Naive thymus-derived CD8-positive, alpha-beta T cell (primary cell): ENCODE measurements at regions not wholly inside any gene's neighbourhood (a gene's known extent, or its start where the extent isn't known, plus 50 kb on each side); places are given as distances from the start of the nearest gene placed in this dataset.

Source experiments
- ATAC-seq, 2 donors: fragments of 150-1000 bp; cut with Tn5 transposase in 1 of 2; sonication (Bioruptor Pico), chemical (Tn5 transposase) in 1 of 2; 1 replicate in 1 of 2; 2 replicates in 1 of 2; pipeline ENCODE4 v1.10.0; 2021; ENCODE audit warnings: mild to moderate bottlenecking in 2 of 2, moderate library complexity in 2 of 2
- POLR2A ChIA-PET: fragments of 350-600 bp; sonication (Branson Sonifier 250); formaldehyde crosslinking; loops from one replicate; lab custom pipeline; 2021; ENCODE audit warnings: antibody characterized with exemption; lab: Charles Lee
- DNase-seq, 10 donors: peaks; one replicate each; pipeline versions ENCODE4 v3.0.0 to v3.0.0-alpha.2; 2020 to 2022
- H3K27ac Mint-ChIP-seq, 10 donors: one replicate each; pipeline ENCODE4 v1.8.0; 2020 to 2022; ENCODE audit warnings: mild to moderate bottlenecking in 10 of 10, mixed read lengths in 10 of 10, moderate library complexity in 4 of 10, inconsistent platforms in 1 of 10
- H3K27me3 Mint-ChIP-seq, 5 donors: one replicate each; pipeline ENCODE4 v1.8.0; 2021 to 2022; ENCODE audit warnings: mixed read lengths in 5 of 5
- H3K36me3 Mint-ChIP-seq, 3 donors: one replicate each; pipeline ENCODE4 v1.8.0; 2020 to 2022; ENCODE audit warnings: mixed read lengths in 3 of 3, mild to moderate bottlenecking in 2 of 3, inconsistent platforms in 1 of 3
- H3K4me1 Mint-ChIP-seq, 4 donors: one replicate each; pipeline ENCODE4 v1.8.0; 2021 to 2022; ENCODE audit warnings: mixed read lengths in 4 of 4
- H3K4me3 Mint-ChIP-seq, 10 donors: one replicate each; pipeline ENCODE4 v1.8.0; 2020 to 2022; ENCODE audit warnings: mild to moderate bottlenecking in 10 of 10, mixed read lengths in 10 of 10, moderate library complexity in 6 of 10, inconsistent platforms in 1 of 10
- H3K9me3 Mint-ChIP-seq, 9 donors: one replicate each; pipeline ENCODE4 v1.8.0; 2020 to 2022; ENCODE audit warnings: mixed read lengths in 9 of 9, mild to moderate bottlenecking in 3 of 9, inconsistent platforms in 1 of 9, moderate library complexity in 1 of 9

DNA sequence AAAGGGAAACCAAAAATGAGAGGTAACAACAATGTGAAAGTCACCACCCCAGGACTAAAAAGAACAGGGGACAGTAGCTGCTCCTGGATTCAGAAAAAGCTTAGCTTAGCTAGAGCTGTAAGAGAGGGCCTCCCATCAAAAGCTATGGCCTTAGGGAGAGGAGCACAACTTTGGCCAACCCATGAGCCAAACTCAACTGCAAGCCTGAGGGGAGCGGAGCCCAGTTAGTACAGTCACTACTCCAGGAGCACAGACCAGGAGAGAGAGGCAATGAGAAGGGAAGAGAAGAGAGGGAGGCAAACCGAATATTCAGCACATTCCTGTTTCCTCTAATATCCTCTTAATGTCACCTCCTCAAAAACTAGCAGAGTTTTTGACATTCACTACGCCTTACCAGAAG, 917.1 kb upstream of the INTU start:
- peaks cover 0 to 17% (median 6%) of the 10 kb centered on the region in 9 donors for H3K9me3 Mint-ChIP-seq
- H3K27me3 Mint-ChIP-seq, result no peaks in the 10 kb centered on the region
- H3K4me1 Mint-ChIP-seq, result no peaks in the 10 kb centered on the region
- POLR2A ChIA-PET, result no interaction called here
- peaks cover 0 to 4% (median 0%) of the 10 kb centered on the region in 3 donors for H3K36me3 Mint-ChIP-seq
- no peak overlapping the region for H3K4me3 Mint-ChIP-seq
- ATAC-seq (no peak), DNase-seq (no peak)
- no peak overlapping the region for H3K27ac Mint-ChIP-seq

DNA sequence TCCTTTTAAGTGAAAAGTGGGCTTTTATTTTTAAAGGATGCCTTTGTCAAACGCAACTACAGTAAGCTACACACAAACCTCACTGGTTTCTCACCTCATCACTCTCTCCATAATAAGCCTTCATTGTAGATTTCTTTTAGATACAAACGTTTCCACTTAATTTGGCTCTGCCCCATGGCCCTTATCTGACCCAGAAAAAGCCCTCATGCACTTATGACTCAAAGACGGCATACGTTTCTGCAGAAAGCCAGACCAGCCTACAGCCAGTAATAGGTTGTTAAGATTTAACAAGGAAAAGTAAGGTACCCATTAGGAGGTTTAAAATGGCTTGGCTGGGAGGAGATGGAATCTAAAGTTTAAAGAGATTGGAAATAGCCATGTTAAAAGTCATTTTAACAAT, 914.6 kb upstream of the INTU start:
- peaks cover 0 to 24% (median 4%) of the 10 kb centered on the region in 9 donors for H3K9me3 Mint-ChIP-seq
- POLR2A ChIA-PET, result no interaction called here
- no peak for ATAC-seq
- H3K27me3 Mint-ChIP-seq, result no peaks in the 10 kb centered on the region
- DNase-seq, result no peak
- H3K36me3 Mint-ChIP-seq, result peaks cover 0 to 4% (median 0%) of the 10 kb centered on the region in 3 donors
- H3K4me3 Mint-ChIP-seq, result no peak overlapping the region
- no peak overlapping the region for H3K27ac Mint-ChIP-seq
- H3K4me1 Mint-ChIP-seq, result no peaks in the 10 kb centered on the region

GRCh38 chr4:126719852-126720251, 912.9 kb upstream of the INTU start:
- Mint-ChIP-seq H3K27ac (no peak overlapping the region), H3K27me3 (no peaks in the 10 kb centered on the region), H3K9me3 (peaks cover 0 to 25% (median 8%) of the 10 kb centered on the region in 9 donors), H3K36me3 (peaks cover 0 to 4% (median 0%) of the 10 kb centered on the region in 3 donors), H3K4me3 (no peak overlapping the region), H3K4me1 (no peaks in the 10 kb centered on the region)
- ATAC-seq (no peak), DNase-seq (no peak)
- POLR2A ChIA-PET, result no interaction called here

GRCh38 chr4:126725906-126726305, 906.9 kb upstream of the INTU start:
- ATAC-seq (no peak), DNase-seq (no peak)
- H3K4me1 Mint-ChIP-seq, result no peaks in the 10 kb centered on the region
- no peaks in the 10 kb centered on the region for H3K27me3 Mint-ChIP-seq
- no peak overlapping the region for H3K27ac Mint-ChIP-seq
- H3K36me3 Mint-ChIP-seq, result no peaks in the 10 kb centered on the region
- H3K4me3 Mint-ChIP-seq, result no peak overlapping the region
- peaks cover 0 to 12% (median 6%) of the 10 kb centered on the region in 9 donors for H3K9me3 Mint-ChIP-seq
- POLR2A ChIA-PET, result no interaction called here

GRCh38 chr4:126727461-126727860, 905.3 kb upstream of the INTU start:
- no peaks in the 10 kb centered on the region for H3K36me3 Mint-ChIP-seq
- no peak overlapping the region for H3K27ac Mint-ChIP-seq
- H3K4me3 Mint-ChIP-seq, result no peak overlapping the region
- H3K27me3 Mint-ChIP-seq, result no peaks in the 10 kb centered on the region
- H3K9me3 Mint-ChIP-seq, result peaks cover 0 to 17% (median 3%) of the 10 kb centered on the region in 9 donors
- POLR2A ChIA-PET, result no interaction called here
- no peaks in the 10 kb centered on the region for H3K4me1 Mint-ChIP-seq
- ATAC-seq (no peak), DNase-seq (no peak)

DNA sequence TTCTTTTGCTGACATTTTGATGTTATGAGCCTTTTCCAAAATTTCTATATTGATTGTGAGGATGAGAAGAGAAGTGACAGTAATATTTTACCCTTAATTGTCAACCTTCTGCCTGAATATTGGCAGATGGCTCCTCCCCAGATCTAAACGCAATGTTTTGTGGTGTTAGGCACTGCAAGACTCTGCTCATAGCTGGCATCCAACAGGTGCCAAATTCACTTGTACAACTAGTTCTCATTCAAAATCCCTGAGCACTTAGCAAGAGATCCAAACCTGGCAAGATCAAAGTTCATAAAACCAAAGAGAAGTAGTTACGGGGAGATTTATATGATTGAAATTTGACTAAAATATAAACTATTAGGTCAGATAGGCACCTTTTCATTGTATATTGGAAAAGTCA, 901.7 kb upstream of the INTU start:
- no peaks in the 10 kb centered on the region for H3K27me3 Mint-ChIP-seq
- ATAC-seq (no peak), DNase-seq (no peak)
- H3K4me1 Mint-ChIP-seq, result no peaks in the 10 kb centered on the region
- no peak overlapping the region for H3K27ac Mint-ChIP-seq
- H3K36me3 Mint-ChIP-seq, result no peaks in the 10 kb centered on the region
- peaks cover 0 to 17% (median 2%) of the 10 kb centered on the region in 9 donors for H3K9me3 Mint-ChIP-seq
- POLR2A ChIA-PET, result no interaction called here
- no peak overlapping the region for H3K4me3 Mint-ChIP-seq

DNA sequence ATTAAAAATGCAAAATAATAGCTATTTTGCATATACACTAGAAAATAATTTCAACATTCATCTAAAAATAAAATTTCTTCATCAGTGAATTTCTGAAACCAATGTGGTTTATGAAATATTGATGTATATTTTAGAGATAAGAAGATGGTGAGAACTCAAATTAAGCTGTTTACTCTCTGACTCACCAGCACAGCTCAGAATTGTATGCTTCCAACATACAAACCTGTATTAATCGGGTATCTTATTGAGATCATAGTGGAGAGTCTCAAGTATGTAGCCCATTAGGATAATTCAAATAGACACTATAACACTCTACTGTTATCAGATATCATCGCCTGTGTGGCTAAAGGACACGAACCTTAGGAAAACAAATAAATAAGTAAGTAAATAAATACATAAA, 899.5 kb upstream of the INTU start:
- ATAC-seq, result no peak
- Mint-ChIP-seq H3K9me3 (peaks cover 0 to 26% (median 2%) of the 10 kb centered on the region in 9 donors), H3K4me3 (no peak overlapping the region), H3K27ac (no peak overlapping the region), H3K36me3 (no peaks in the 10 kb centered on the region), H3K4me1 (no peaks in the 10 kb centered on the region), H3K27me3 (no peaks in the 10 kb centered on the region)
- POLR2A ChIA-PET, result no interaction called here
- no peak for DNase-seq

DNA sequence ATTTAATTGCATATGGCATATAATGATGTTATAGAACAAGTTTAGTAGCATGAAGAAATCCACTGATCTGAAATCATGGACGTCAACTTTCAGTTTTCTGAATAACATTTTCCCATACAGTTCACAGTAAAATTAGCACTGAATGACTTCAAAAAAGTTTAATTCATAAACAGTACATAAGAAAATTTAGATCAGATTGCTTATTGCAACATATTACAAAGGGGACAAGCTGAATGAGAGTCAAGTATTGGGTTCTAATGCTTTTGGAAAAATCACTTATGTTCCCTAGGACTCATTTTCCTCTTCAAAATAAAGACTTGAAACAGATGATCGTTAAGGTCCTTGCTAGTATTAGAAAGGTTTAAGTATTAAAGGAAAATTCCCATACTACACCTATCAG, 898.3 kb upstream of the INTU start:
- ATAC-seq (no peak), DNase-seq (no peak)
- Mint-ChIP-seq H3K4me1 (no peaks in the 10 kb centered on the region), H3K9me3 (peaks cover 0 to 26% (median 3%) of the 10 kb centered on the region in 9 donors), H3K27ac (no peak overlapping the region), H3K27me3 (no peaks in the 10 kb centered on the region), H3K36me3 (no peaks in the 10 kb centered on the region), H3K4me3 (no peak overlapping the region)
- POLR2A ChIA-PET, result no interaction called here

GRCh38 chr4:126735294-126736132, 897.2 kb upstream of the INTU start:
- H3K4me3 Mint-ChIP-seq, result no peak overlapping the region

DNA sequence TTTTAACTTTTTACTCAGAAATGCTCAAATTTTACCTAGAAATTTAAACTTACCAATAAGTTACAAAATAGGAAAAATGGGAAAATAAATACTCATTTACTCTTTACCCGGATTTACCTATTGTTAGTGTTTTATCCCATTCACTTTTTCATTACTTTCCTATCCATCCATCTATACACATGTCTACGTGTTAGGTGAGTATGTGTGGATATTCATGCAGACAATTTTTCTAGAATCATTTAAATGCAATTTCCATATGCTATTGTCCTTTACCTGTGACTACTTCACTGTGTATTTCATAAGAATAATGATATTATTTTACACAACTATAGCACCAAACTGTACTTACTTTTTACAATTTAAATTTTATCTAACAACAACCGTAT, 896.6 kb upstream of the INTU start:
- DNase-seq, result no peak
- Mint-ChIP-seq H3K27me3 (no peaks in the 10 kb centered on the region), H3K36me3 (no peaks in the 10 kb centered on the region), H3K9me3 (peaks cover 0 to 13% (median 5%) of the 10 kb centered on the region in 9 donors), H3K4me3 (no peak overlapping the region), H3K27ac (no peak overlapping the region), H3K4me1 (no peaks in the 10 kb centered on the region)
- POLR2A ChIA-PET, result no interaction called here
- ATAC-seq, result no peak

More at GRCh38 chr4:126735294-126736132, 897.2 kb upstream of the INTU start:
- ATAC-seq (no peak), DNase-seq (no peak)
- POLR2A ChIA-PET, result no interaction called here
- H3K36me3 Mint-ChIP-seq, result no peaks in the 10 kb centered on the region
- no peaks in the 10 kb centered on the region for H3K4me1 Mint-ChIP-seq
- peaks cover 0 to 19% (median 3%) of the 10 kb centered on the region in 9 donors for H3K9me3 Mint-ChIP-seq
- H3K27me3 Mint-ChIP-seq, result no peaks in the 10 kb centered on the region
- H3K27ac Mint-ChIP-seq, result no peak overlapping the region

- Mint-ChIP-seq H3K9me3 (peaks cover 0 to 9% (median 5%) of the 10 kb centered on the region in 9 donors), H3K36me3 (no peaks in the 10 kb centered on the region), H3K27ac (no peak overlapping the region), H3K4me3 (no peak overlapping the region), H3K27me3 (no peaks in the 10 kb centered on the region), H3K4me1 (no peaks in the 10 kb centered on the region)
- ATAC-seq, result no peak
- no peak for DNase-seq
- POLR2A ChIA-PET, result no interaction called here
Observed at GRCh38 chr4:126737899-126738526, 894.7 kb upstream of the INTU start.

- Mint-ChIP-seq H3K27me3 (no peaks in the 10 kb centered on the region), H3K4me3 (no peak overlapping the region), H3K9me3 (peaks cover 0 to 9% (median 5%) of the 10 kb centered on the region in 9 donors), H3K36me3 (no peaks in the 10 kb centered on the region), H3K27ac (no peak overlapping the region), H3K4me1 (no peaks in the 10 kb centered on the region)
- DNase-seq, result no peak
- no peak for ATAC-seq
- POLR2A ChIA-PET, result no interaction called here
Observed at GRCh38 chr4:126738527-126738923, 894.2 kb upstream of the INTU start.

- POLR2A ChIA-PET, result no interaction called here
- Mint-ChIP-seq H3K9me3 (peaks cover 0 to 9% (median 6%) of the 10 kb centered on the region in 9 donors), H3K4me3 (no peak overlapping the region), H3K27ac (no peak overlapping the region), H3K27me3 (no peaks in the 10 kb centered on the region), H3K36me3 (no peaks in the 10 kb centered on the region), H3K4me1 (no peaks in the 10 kb centered on the region)
- DNase-seq (no peak), ATAC-seq (no peak)
Observed at GRCh38 chr4:126738926-126739325, 893.8 kb upstream of the INTU start.
